ENCODE measurements at regions not wholly inside any gene's neighbourhood (a gene's known extent, or its start where the extent isn't known, plus 50 kb on each side); places are given as distances from the start of the nearest gene placed in this dataset.
A peak's percentile ranks its signal among the peaks of the same experiment; 100 is the strongest.

- TF ChIP-seq, protein P1, sequence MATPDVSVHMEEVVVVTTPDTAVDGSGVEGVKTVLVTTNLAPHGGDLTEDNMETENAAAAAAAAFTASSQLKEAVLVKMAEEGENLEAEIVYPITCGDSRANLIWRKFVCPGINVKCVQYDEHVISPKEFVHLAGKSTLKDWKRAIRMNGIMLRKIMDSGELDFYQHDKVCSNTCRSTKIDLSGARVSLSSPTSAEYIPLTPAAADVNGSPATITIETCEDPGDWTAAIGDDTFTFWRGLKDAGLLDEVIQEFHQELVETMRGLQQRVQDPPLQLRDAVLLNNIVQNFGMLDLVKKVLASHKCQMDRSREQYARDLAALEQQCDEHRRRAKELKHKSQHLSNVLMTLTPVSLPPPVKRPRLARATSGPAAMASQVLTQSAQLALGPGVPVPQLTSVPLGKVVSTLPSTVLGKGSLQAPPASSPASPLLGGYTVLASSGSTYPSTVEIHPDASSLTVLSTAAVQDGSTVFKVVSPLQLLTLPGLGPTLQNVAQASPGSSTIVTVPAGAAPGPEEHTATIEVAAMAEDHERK (CRISPR knock-in tag; IDR thresholded peaks at IDR 0.05; ENCODE audit: low read depth): no peak
- TF ChIP-seq ZNF251 (CRISPR knock-in tag; IDR thresholded peaks at IDR 0.05) (no peak), ZXDC (CRISPR knock-in tag; IDR thresholded peaks at IDR 0.05) (no peak), TEAD3 (CRISPR knock-in tag; optimal IDR thresholded peaks at IDR 0.05; ENCODE audit: borderline replicate concordance) (no peak), ZNF557 (CRISPR knock-in tag; IDR thresholded peaks at IDR 0.05) (no peak), STAG1 (CRISPR knock-in tag; IDR thresholded peaks at IDR 0.05) (peak; percentile 4; the same call in 1 of the 2 replicates), GLMP (CRISPR knock-in tag; IDR thresholded peaks at IDR 0.05; ENCODE audit: borderline replicate concordance) (no peak), XRCC5 (optimal IDR thresholded peaks at IDR 0.05; ENCODE audit: low read length) (no peak), ZNF124 (CRISPR knock-in tag; IDR thresholded peaks at IDR 0.05) (no peak), MZF1 (CRISPR knock-in tag; IDR thresholded peaks at IDR 0.05; ENCODE audit: borderline replicate concordance) (no peak), CBX1 (IDR thresholded peaks at IDR 0.05; ENCODE audit: low read depth) (no peak), PHF8 (CRISPR knock-in tag; IDR thresholded peaks at IDR 0.05) (peak; percentile 41), ZSCAN20 (CRISPR knock-in tag; IDR thresholded peaks at IDR 0.05; ENCODE audit: borderline replicate concordance) (no peak), DMAP1 (CRISPR knock-in tag; IDR thresholded peaks at IDR 0.05) (no peak), SIX1 (CRISPR knock-in tag; IDR thresholded peaks at IDR 0.05; ENCODE audit: borderline replicate concordance) (no peak)
- TF ChIP-seq, protein P2, sequence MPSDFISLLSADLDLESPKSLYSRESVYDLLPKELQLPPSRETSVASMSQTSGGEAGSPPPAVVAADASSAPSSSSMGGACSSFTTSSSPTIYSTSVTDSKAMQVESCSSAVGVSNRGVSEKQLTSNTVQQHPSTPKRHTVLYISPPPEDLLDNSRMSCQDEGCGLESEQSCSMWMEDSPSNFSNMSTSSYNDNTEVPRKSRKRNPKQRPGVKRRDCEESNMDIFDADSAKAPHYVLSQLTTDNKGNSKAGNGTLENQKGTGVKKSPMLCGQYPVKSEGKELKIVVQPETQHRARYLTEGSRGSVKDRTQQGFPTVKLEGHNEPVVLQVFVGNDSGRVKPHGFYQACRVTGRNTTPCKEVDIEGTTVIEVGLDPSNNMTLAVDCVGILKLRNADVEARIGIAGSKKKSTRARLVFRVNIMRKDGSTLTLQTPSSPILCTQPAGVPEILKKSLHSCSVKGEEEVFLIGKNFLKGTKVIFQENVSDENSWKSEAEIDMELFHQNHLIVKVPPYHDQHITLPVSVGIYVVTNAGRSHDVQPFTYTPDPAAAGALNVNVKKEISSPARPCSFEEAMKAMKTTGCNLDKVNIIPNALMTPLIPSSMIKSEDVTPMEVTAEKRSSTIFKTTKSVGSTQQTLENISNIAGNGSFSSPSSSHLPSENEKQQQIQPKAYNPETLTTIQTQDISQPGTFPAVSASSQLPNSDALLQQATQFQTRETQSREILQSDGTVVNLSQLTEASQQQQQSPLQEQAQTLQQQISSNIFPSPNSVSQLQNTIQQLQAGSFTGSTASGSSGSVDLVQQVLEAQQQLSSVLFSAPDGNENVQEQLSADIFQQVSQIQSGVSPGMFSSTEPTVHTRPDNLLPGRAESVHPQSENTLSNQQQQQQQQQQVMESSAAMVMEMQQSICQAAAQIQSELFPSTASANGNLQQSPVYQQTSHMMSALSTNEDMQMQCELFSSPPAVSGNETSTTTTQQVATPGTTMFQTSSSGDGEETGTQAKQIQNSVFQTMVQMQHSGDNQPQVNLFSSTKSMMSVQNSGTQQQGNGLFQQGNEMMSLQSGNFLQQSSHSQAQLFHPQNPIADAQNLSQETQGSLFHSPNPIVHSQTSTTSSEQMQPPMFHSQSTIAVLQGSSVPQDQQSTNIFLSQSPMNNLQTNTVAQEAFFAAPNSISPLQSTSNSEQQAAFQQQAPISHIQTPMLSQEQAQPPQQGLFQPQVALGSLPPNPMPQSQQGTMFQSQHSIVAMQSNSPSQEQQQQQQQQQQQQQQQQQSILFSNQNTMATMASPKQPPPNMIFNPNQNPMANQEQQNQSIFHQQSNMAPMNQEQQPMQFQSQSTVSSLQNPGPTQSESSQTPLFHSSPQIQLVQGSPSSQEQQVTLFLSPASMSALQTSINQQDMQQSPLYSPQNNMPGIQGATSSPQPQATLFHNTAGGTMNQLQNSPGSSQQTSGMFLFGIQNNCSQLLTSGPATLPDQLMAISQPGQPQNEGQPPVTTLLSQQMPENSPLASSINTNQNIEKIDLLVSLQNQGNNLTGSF (CRISPR knock-in tag; IDR thresholded peaks at IDR 0.05): no peak
- TF ChIP-seq, protein P3, sequence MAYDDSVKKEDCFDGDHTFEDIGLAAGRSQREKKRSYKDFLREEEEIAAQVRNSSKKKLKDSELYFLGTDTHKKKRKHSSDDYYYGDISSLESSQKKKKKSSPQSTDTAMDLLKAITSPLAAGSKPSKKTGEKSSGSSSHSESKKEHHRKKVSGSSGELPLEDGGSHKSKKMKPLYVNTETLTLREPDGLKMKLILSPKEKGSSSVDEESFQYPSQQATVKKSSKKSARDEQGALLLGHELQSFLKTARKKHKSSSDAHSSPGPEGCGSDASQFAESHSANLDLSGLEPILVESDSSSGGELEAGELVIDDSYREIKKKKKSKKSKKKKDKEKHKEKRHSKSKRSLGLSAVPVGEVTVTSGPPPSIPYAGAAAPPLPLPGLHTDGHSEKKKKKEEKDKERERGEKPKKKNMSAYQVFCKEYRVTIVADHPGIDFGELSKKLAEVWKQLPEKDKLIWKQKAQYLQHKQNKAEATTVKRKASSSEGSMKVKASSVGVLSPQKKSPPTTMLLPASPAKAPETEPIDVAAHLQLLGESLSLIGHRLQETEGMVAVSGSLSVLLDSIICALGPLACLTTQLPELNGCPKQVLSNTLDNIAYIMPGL (CRISPR knock-in tag; IDR thresholded peaks at IDR 0.05; ENCODE audit: borderline replicate concordance in 1 of 2, low read depth in 1 of 2): peak in 1 of 2 experiments; percentile 51; a peak in 2 of 4 replicates
Measured at GRCh38 chr1:200302192-200302920, 107.5 kb downstream of the ZNF281 start (continued).

Measured in HepG2 (cell line).